H1 (cell line): ENCODE measurements at regions not wholly inside any gene's neighbourhood (a gene's known extent, or its start where the extent isn't known, plus 50 kb on each side); places are given as distances from the start of the nearest gene placed in this dataset.

Source experiments
- HDAC6 ChIP-seq: IDR thresholded peaks from one replicate; pipeline ENCODE4 v1.7.1; 2012; ENCODE audit warnings: low read depth, mild to moderate bottlenecking, inconsistent platforms, low read length, moderate library complexity
- NANOG ChIP-seq: IDR thresholded peaks from 2 replicates; pipeline ENCODE4 v1.6.1; 2011; ENCODE audit warnings: low read length, low read depth, mild to moderate bottlenecking, inconsistent platforms; ENCODE audit not compliant: insufficient read depth, poor library complexity, severe bottlenecking
- PHF8 ChIP-seq: fragments of 200-600 bp; sonication (generic); conservative IDR thresholded peaks from 2 replicates; pipeline ENCODE4 v1.7.1; 2012; ENCODE audit warnings: low read depth, mild to moderate bottlenecking, inconsistent platforms, low read length, moderate library complexity
- POU5F1 ChIP-seq: IDR thresholded peaks from 2 replicates; pipeline ENCODE4 v1.6.1; 2011; ENCODE audit warnings: low read depth, mild to moderate bottlenecking, low read length, moderate library complexity
- RBBP5 ChIP-seq: IDR thresholded peaks from 2 replicates; pipeline ENCODE4 v1.7.1; 2012; ENCODE audit warnings: low read depth, mild to moderate bottlenecking, inconsistent platforms, low read length, moderate library complexity, borderline replicate concordance
- SRF ChIP-seq: IDR thresholded peaks from 2 replicates; pipeline ENCODE4 v1.6.1; 2011; ENCODE audit warnings: mild to moderate bottlenecking, low read depth, low read length, moderate library complexity
- TCF12 ChIP-seq: IDR thresholded peaks from 2 replicates; pipeline ENCODE4 v1.6.1; 2011; ENCODE audit warnings: low read depth, mild to moderate bottlenecking, low read length

DNA sequence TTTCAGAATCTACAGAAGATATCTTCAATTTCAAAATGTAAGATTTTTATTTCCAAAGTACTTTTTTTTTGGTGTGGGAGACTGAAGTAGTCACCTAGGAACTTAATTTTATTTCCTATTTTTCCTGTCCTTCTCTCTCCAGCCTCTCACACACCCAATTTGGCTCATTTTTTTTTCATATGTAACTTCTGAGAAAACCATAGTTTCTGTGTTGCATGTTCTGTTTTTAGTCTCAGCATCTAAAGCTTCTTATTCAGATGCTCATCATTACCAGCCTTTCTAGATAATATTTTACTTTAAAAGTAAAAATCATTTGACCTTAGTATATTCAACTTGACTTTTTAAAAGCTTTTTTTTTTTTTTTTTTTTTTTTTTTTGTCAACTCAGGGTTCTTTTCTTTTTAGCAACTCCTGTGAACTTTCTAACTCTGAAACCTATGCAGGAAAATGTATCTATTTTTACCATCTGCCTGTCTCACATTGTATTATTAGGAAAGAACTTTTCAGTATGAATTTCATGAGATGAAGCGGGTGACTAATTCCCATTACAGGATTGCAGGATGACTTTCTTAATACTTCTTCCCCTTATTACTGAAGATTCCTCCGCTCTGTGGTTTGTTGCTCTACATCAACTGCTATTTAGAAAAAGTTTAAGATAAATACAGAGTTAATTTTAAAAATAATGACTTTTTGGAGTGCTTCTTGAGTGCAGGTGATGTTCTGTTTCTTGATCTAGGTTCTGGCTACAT, 73.6 kb upstream of the LSM8 start (continued):
- no peak for TF ChIP-seq HDAC6
- TF ChIP-seq NANOG = no peak
- no peak for TF ChIP-seq POU5F1
- TF ChIP-seq PHF8 = no peak
- no peak for TF ChIP-seq TCF12
- TF ChIP-seq SRF = no peak
- no peak for TF ChIP-seq RBBP5
